IMR-90 (cell line): ENCODE measurements at regions not wholly inside any gene's neighbourhood (a gene's known extent, or its start where the extent isn't known, plus 50 kb on each side); places are given as distances from the start of the nearest gene placed in this dataset.

Experiments
- ATAC-seq: fragments of 200-7000 bp; cut with Tn5 transposase; 2 replicates; pipeline ENCODE4 v1.9.1; 2020; ENCODE audit warnings: low read depth, mild to moderate bottlenecking, moderate library complexity
- BruUV-seq: library from RNA; stranded (reverse); fragments of 400-500 nt; replicated peaks from 2 replicates; lab custom pipeline; 2021; lab: Mats Ljungman, UMichigan
- CTCF ChIA-PET: fragments of 300-600 bp; formaldehyde crosslinking; extraction: SDS; loops from one replicate; lab custom pipeline; 2021; ENCODE audit warnings: antibody characterized with exemption; lab: Yijun Ruan, JAX
- POLR2A ChIA-PET: fragments of 300-600 bp; sonication (Branson Sonifier 250); formaldehyde crosslinking; loops from one replicate; lab custom pipeline; 2022; ENCODE audit warnings: antibody characterized with exemption; ENCODE audit not compliant: unreplicated experiment; lab: Charles Lee
- DNase-seq: peaks from one replicate; pipeline ENCODE4 v3.0.0; 2013
- H2AFZ ChIP-seq: replicated peaks from 2 replicates; pipeline ENCODE3; 2013; ENCODE audit warnings: low read length, mild to moderate bottlenecking; ENCODE audit not compliant: poor library complexity
- H2AK5ac ChIP-seq: 2 replicates; pipeline ENCODE4 v1.6.1; 2013; ENCODE audit warnings: low read depth, low read length, inconsistent platforms
- H2AK9ac ChIP-seq: replicated peaks from 2 replicates; pipeline ENCODE3; 2013; ENCODE audit warnings: mild to moderate bottlenecking, low read depth, low read length, moderate library complexity; ENCODE audit not compliant: poor library complexity
- H2BK120ac ChIP-seq: 2 replicates; pipeline ENCODE4 v1.6.1; 2013; ENCODE audit warnings: low read depth, low read length, inconsistent platforms
- H2BK15ac ChIP-seq: 3 replicates; pipeline ENCODE4 v1.6.1; 2013; ENCODE audit warnings: low read depth, low read length, inconsistent platforms
- H2BK20ac ChIP-seq: 2 replicates; pipeline ENCODE4 v1.6.1; 2013; ENCODE audit warnings: low read depth, mild to moderate bottlenecking, inconsistent platforms, low read length, moderate library complexity
- H2BK5ac ChIP-seq: 2 replicates; pipeline ENCODE4 v1.6.1; 2013; ENCODE audit warnings: mild to moderate bottlenecking, low read depth, low read length, inconsistent platforms; ENCODE audit not compliant: poor library complexity, severe bottlenecking
- H3K14ac ChIP-seq: replicated peaks from 2 replicates; pipeline ENCODE4 v1.6.1; 2013; ENCODE audit warnings: low read depth, low read length, inconsistent platforms
- H3K18ac ChIP-seq: 2 replicates; pipeline ENCODE4 v1.6.1; 2013; ENCODE audit warnings: low read depth, low read length, control low read depth
- H3K23ac ChIP-seq: 2 replicates; pipeline ENCODE4 v1.6.1; 2013; ENCODE audit warnings: low read depth, low read length, inconsistent platforms
- H3K27ac ChIP-seq: 2 replicates; pipeline ENCODE4 v1.5.1; 2013; ENCODE audit warnings: mild to moderate bottlenecking, control low read depth, low read length; ENCODE audit not compliant: insufficient read depth
- H3K27me3 ChIP-seq: 2 replicates; pipeline ENCODE4 v1.6.1; 2013; ENCODE audit warnings: low read length; ENCODE audit not compliant: control insufficient read depth, insufficient read depth
- H3K36me3 ChIP-seq: 2 replicates; pipeline ENCODE4 v1.6.1; 2013; ENCODE audit warnings: low read length, mixed read lengths; ENCODE audit not compliant: control insufficient read depth, insufficient read depth
- H3K4ac ChIP-seq: 2 replicates; pipeline ENCODE4 v1.6.1; 2013; ENCODE audit warnings: low read depth, low read length, inconsistent platforms
- H3K4me1 ChIP-seq: 2 replicates; pipeline ENCODE4 v1.6.1; 2013; ENCODE audit warnings: low read length, mixed read lengths; ENCODE audit not compliant: control insufficient read depth, insufficient read depth
- H3K4me2 ChIP-seq: 2 replicates; pipeline ENCODE4 v1.6.1; 2013; ENCODE audit warnings: low read depth, mild to moderate bottlenecking, control low read depth, low read length, moderate library complexity
- H3K4me3 ChIP-seq: 2 replicates; pipeline ENCODE4 v1.5.1; 2013; ENCODE audit warnings: low read depth, mild to moderate bottlenecking, control low read depth, low read length, moderate library complexity; ENCODE audit not compliant: insufficient read depth
- H3K56ac ChIP-seq: 2 replicates; pipeline ENCODE4 v1.6.1; 2013; ENCODE audit warnings: low read length, inconsistent platforms; ENCODE audit not compliant: insufficient read depth; ENCODE audit errors: extremely low read depth
- H3K79me1 ChIP-seq, 2 experiments: 2 replicates each; pipeline ENCODE4 v1.6.1; 2013; ENCODE audit warnings: low read length in 2 of 2, inconsistent platforms in 1 of 2, low read depth in 1 of 2
- H3K9ac ChIP-seq: 2 replicates; pipeline ENCODE4 v1.6.1; 2013; ENCODE audit warnings: low read depth, low read length, control low read depth
- H3K9me1 ChIP-seq: 2 replicates; pipeline ENCODE4 v1.6.1; 2013; ENCODE audit warnings: low read length, inconsistent platforms; ENCODE audit not compliant: insufficient read depth
- H3K9me3 ChIP-seq: 2 replicates; pipeline ENCODE4 v1.6.1; 2013; ENCODE audit warnings: low read length; ENCODE audit not compliant: control insufficient read depth, insufficient read depth
- H4K20me1 ChIP-seq: 2 replicates; pipeline ENCODE4 v1.6.1; 2013; ENCODE audit warnings: low read length, inconsistent platforms; ENCODE audit not compliant: insufficient read depth
- H4K5ac ChIP-seq: 2 replicates; pipeline ENCODE4 v1.6.1; 2013; ENCODE audit warnings: mild to moderate bottlenecking, low read depth, low read length, control low read depth
- H4K8ac ChIP-seq, 2 experiments: 2 replicates each; pipeline ENCODE4 v1.6.1; 2013; ENCODE audit warnings: low read depth in 2 of 2, low read length in 2 of 2, control low read depth in 1 of 2, inconsistent platforms in 1 of 2
- H4K91ac ChIP-seq: 2 replicates; pipeline ENCODE4 v1.6.1; 2013; ENCODE audit warnings: low read depth, low read length, inconsistent platforms; ENCODE audit not compliant: insufficient read depth
- BHLHE40 ChIP-seq: fragments of 150-350 bp; IDR thresholded peaks from 2 replicates; pipeline ENCODE4 v1.6.1; 2016; ENCODE audit warnings: mild to moderate bottlenecking, low read depth, low read length
- CEBPB ChIP-seq: IDR thresholded peaks from 2 replicates; pipeline ENCODE4 v1.6.1; 2012; ENCODE audit warnings: low read depth, low read length, improper control_type of control experiment
- CHD1 ChIP-seq: IDR thresholded peaks from 2 replicates; pipeline ENCODE4 v1.6.1; 2012; ENCODE audit warnings: low read depth, low read length, improper control_type of control experiment
- ELK1 ChIP-seq: fragments of 150-350 bp; IDR thresholded peaks from 2 replicates; pipeline ENCODE4 v1.6.1; 2016; ENCODE audit warnings: low read depth, mild to moderate bottlenecking, low read length, moderate library complexity, borderline replicate concordance
- FOS ChIP-seq: fragments of 150-350 bp; IDR thresholded peaks from 2 replicates; pipeline ENCODE4 v1.6.1; 2016; ENCODE audit warnings: low read depth, low read length
- MAFK ChIP-seq: IDR thresholded peaks from 2 replicates; pipeline ENCODE4 v1.6.1; 2012; ENCODE audit warnings: low read depth, low read length, improper control_type of control experiment
- MAZ ChIP-seq: IDR thresholded peaks from 2 replicates; pipeline ENCODE4 v1.6.1; 2012; ENCODE audit warnings: low read depth, mild to moderate bottlenecking, low read length, improper control_type of control experiment, moderate library complexity, borderline replicate concordance
- MXI1 ChIP-seq: IDR thresholded peaks from 2 replicates; pipeline ENCODE4 v1.6.1; 2012; ENCODE audit warnings: low read depth, mild to moderate bottlenecking, low read length, moderate library complexity, borderline replicate concordance
- NFE2L2 ChIP-seq: fragments of 150-350 bp; IDR thresholded peaks from 2 replicates; pipeline ENCODE4 v1.6.1; 2016; ENCODE audit warnings: low read depth, mild to moderate bottlenecking, low read length
- POLR2A ChIP-seq: IDR thresholded peaks from 2 replicates; pipeline ENCODE4 v1.6.1; 2012; ENCODE audit warnings: mild to moderate bottlenecking, low read depth, low read length
- RAD21 ChIP-seq: IDR thresholded peaks from 2 replicates; pipeline ENCODE4 v1.6.1; 2012; ENCODE audit warnings: low read length, improper control_type of control experiment
- RCOR1 ChIP-seq: IDR thresholded peaks from 2 replicates; pipeline ENCODE4 v1.6.1; 2012; ENCODE audit warnings: mild to moderate bottlenecking, low read length, improper control_type of control experiment; ENCODE audit not compliant: insufficient replicate concordance
- RFX5 ChIP-seq: IDR thresholded peaks from 2 replicates; pipeline ENCODE4 v1.8.0; 2012; ENCODE audit warnings: low read depth, mild to moderate bottlenecking, low read length, moderate library complexity
- SMC3 ChIP-seq: fragments of 150-350 bp; IDR thresholded peaks from 2 replicates; pipeline ENCODE4 v1.6.1; 2016; ENCODE audit warnings: low read depth, mild to moderate bottlenecking, antibody characterized with exemption, low read length, moderate library complexity
- USF2 ChIP-seq: fragments of 150-350 bp; IDR thresholded peaks from 2 replicates; pipeline ENCODE4 v1.6.1; 2017; ENCODE audit warnings: mild to moderate bottlenecking, antibody characterized with exemption, low read length, low read depth
- WGBS, 2 experiments: methylation state at CpG; one replicate each; pipeline versions ENCODE4 v1.1.5 to v1.1.7; 2013; ENCODE audit warnings: missing lambda C conversion rate in 2 of 2; ENCODE audit not compliant: insufficient read length in 1 of 2; ENCODE audit errors: extremely low coverage in 2 of 2; 5-methylcytosine and 5-hydroxymethylcytosine counted together
- dilution Hi-C: fragments of 300-500 bp; cut with HindIII; formaldehyde crosslinking; loops from one replicate; pipeline ENCODE4 v1.14.3; 2018; ENCODE audit warnings: low sequenced_read_pairs; ENCODE audit not compliant: unreplicated experiment
- in situ Hi-C: fragments of 300-500 bp; cut with MboI; formaldehyde crosslinking; loops from 3 replicates; pipeline ENCODE4 v1.14.3; 2019; ENCODE audit warnings: low sequenced_read_pairs, inconsistent platforms, mixed read lengths
- intact Hi-C: fragments of 100-400 bp; cut with micrococcal nuclease; formaldehyde crosslinking; loops from 2 replicates; pipeline ENCODE4 v1.10.0; 2022
- TF ChIP-seq, protein P1 (sequence below): conservative IDR thresholded peaks from 2 replicates; pipeline ENCODE4 v1.5.1; 2012; ENCODE audit warnings: mild to moderate bottlenecking, low read depth, low read length, improper control_type of control experiment

DNA sequence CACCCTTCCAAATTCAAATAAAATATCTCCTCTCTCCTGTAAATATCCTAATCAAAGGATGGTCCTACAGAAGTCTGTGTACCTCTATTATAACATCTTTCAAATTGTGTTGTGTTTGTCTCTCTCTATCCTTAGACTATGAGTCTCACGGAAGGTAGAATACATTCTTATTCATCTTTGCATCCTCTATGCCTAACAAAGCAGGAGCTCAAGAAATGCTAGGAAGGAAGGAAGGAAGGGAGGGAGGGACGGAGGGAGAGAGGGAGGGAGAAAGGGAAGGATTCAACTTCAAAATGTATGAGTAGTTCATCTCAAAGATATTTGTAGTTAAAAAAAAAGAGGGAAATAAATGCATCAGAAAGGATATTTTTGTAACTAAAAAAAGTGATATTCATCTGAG, 150.0 kb downstream of the RTP4 start:
- no peaks in the 10 kb centered on the region for H3K9me1 ChIP-seq
- DNase-seq: no peak
- CTCF ChIA-PET: no interaction called here

More for the DNA sequence above, 150.0 kb downstream of the RTP4 start:
- no peak overlapping the region for H3K4me2 ChIP-seq
- no peak overlapping the region for H2AFZ ChIP-seq
- intact Hi-C loops (no loop called here), dilution Hi-C loops (no loop called here), in situ Hi-C loops (no loop called here)
- H3K18ac ChIP-seq: no peak overlapping the region
- H3K9me3 ChIP-seq: no peaks in the 10 kb centered on the region
- no peak overlapping the region for H4K91ac ChIP-seq
- no peaks in the 10 kb centered on the region for H3K27me3 ChIP-seq
- no peak overlapping the region for H3K23ac ChIP-seq
- no peaks in the 10 kb centered on the region for H4K20me1 ChIP-seq
- H3K4ac ChIP-seq: no peak overlapping the region
- no peaks in the 10 kb centered on the region for H3K4me1 ChIP-seq
- H4K5ac ChIP-seq: no peak overlapping the region
- no peak overlapping the region for H2BK20ac ChIP-seq
- no peak overlapping the region for H3K9ac ChIP-seq
- no CpG with 5 or more reads among the region's 2 CpGs for WGBS, 2 experiments
- no TSS peak for BruUV-seq
- TF ChIP-seq FOS (no peak), SMC3 (no peak), USF2 (no peak), RAD21 (no peak), NFE2L2 (no peak), RFX5 (no peak), BHLHE40 (no peak), POLR2A (no peak), CEBPB (no peak), CHD1 (no peak), RCOR1 (no peak), MXI1 (no peak), ELK1 (no peak), MAFK (no peak), MAZ (no peak)
- TF ChIP-seq, protein P1, sequence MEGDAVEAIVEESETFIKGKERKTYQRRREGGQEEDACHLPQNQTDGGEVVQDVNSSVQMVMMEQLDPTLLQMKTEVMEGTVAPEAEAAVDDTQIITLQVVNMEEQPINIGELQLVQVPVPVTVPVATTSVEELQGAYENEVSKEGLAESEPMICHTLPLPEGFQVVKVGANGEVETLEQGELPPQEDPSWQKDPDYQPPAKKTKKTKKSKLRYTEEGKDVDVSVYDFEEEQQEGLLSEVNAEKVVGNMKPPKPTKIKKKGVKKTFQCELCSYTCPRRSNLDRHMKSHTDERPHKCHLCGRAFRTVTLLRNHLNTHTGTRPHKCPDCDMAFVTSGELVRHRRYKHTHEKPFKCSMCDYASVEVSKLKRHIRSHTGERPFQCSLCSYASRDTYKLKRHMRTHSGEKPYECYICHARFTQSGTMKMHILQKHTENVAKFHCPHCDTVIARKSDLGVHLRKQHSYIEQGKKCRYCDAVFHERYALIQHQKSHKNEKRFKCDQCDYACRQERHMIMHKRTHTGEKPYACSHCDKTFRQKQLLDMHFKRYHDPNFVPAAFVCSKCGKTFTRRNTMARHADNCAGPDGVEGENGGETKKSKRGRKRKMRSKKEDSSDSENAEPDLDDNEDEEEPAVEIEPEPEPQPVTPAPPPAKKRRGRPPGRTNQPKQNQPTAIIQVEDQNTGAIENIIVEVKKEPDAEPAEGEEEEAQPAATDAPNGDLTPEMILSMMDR: no peak
- no peak for ATAC-seq
- no peak overlapping the region for H2AK5ac ChIP-seq
- H3K56ac ChIP-seq: no peak overlapping the region
- no peak overlapping the region for H3K4me3 ChIP-seq
- no peaks in the 10 kb centered on the region for H3K79me1 ChIP-seq
- H3K14ac ChIP-seq: no peak overlapping the region
- POLR2A ChIA-PET: no interaction called here
- H3K27ac ChIP-seq: no peak overlapping the region
- H2BK5ac ChIP-seq: no peak overlapping the region
- no peak overlapping the region for H2AK9ac ChIP-seq
- no peak overlapping the region for H2BK15ac ChIP-seq
- H4K8ac ChIP-seq: no peak overlapping the region
- no peak overlapping the region for H2BK120ac ChIP-seq
- H3K36me3 ChIP-seq: no peaks in the 10 kb centered on the region
